H1 (cell line): ENCODE measurements at regions not wholly inside any gene's neighbourhood (a gene's known extent, or its start where the extent isn't known, plus 50 kb on each side); places are given as distances from the start of the nearest gene placed in this dataset.

ENCODE experiments used
- CTCF ChIP-seq, 3 experiments: IDR thresholded peaks; 1 replicate in 2 of 3; 2 replicates in 1 of 3; pipeline versions ENCODE4 v1.5.1 to v1.6.1; 2011; ENCODE audit warnings: low read length in 3 of 3, mild to moderate bottlenecking in 3 of 3, inconsistent platforms in 2 of 3, low read depth in 1 of 3, moderate library complexity in 1 of 3; ENCODE audit not compliant: insufficient read depth in 1 of 3; ENCODE audit errors: control extremely low read depth in 1 of 3
- E2F6 ChIP-seq: IDR thresholded peaks from 2 replicates; pipeline ENCODE4 v1.6.1; 2012; ENCODE audit warnings: inconsistent platforms
- MAFK ChIP-seq: IDR thresholded peaks from 2 replicates; pipeline ENCODE4 v1.6.1; 2012; ENCODE audit warnings: low read depth, mild to moderate bottlenecking, improper control_type of control experiment, low read length
- PHF8 ChIP-seq: fragments of 200-600 bp; sonication (generic); conservative IDR thresholded peaks from 2 replicates; pipeline ENCODE4 v1.7.1; 2012; ENCODE audit warnings: low read depth, mild to moderate bottlenecking, inconsistent platforms, low read length, moderate library complexity
- POLR2A ChIP-seq, 2 experiments: IDR thresholded peaks; 1 replicate in 1 of 2; 2 replicates in 1 of 2; pipeline ENCODE4 v1.6.1; 2011; ENCODE audit warnings: low read depth in 2 of 2, low read length in 2 of 2, mild to moderate bottlenecking in 2 of 2; ENCODE audit errors: control extremely low read depth in 1 of 2
- POLR2AphosphoS5 ChIP-seq: IDR thresholded peaks from 2 replicates; pipeline ENCODE4 v1.6.1; 2011; ENCODE audit warnings: low read depth, low read length
- TAF7 ChIP-seq: optimal IDR thresholded peaks from 2 replicates; pipeline ENCODE3; 2011; ENCODE audit warnings: low read depth, mild to moderate bottlenecking, inconsistent platforms, low read length, moderate library complexity, borderline replicate concordance
- TCF12 ChIP-seq: IDR thresholded peaks from 2 replicates; pipeline ENCODE4 v1.6.1; 2011; ENCODE audit warnings: low read depth, mild to moderate bottlenecking, low read length
- USF2 ChIP-seq: IDR thresholded peaks from 2 replicates; pipeline ENCODE4 v1.6.1; 2011; ENCODE audit warnings: low read length, improper control_type of control experiment
- ZNF274 ChIP-seq: IDR thresholded peaks from 2 replicates; pipeline ENCODE4 v1.7.0; 2012; ENCODE audit warnings: low read length, borderline replicate concordance; ENCODE audit errors: extremely low read depth

DNA sequence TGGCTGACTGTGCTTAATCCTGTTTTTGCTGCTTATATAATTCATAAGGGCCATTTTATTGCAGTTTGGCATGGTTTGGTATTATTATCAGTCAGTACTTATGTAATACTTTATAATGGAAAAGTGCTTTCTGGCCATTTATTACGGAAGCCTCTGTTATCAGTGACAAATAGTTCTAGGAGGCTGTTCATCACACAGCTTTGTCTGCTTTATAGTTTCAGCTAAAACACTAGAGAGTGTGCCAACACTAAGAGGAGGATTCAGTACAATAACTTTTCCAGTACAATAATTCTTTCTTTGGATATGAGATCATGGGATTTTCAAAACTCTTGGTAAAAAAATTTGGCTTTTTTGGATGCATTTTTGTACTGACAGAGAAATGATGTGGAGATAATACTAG is 102.9 kb upstream of the PTGFR start:
- TF ChIP-seq E2F6 (no peak), USF2 (no peak), CTCF (IDR thresholded peaks at IDR 0.05; ENCODE audit: control extremely low read depth in 1 of 3, insufficient read depth in 1 of 3, low read depth in 1 of 3, low read length in 3 of 3) (no peak), ZNF274 (no peak), MAFK (no peak), POLR2A (IDR thresholded peaks at IDR 0.05; ENCODE audit: control extremely low read depth in 1 of 2, low read depth in 2 of 2, low read length in 2 of 2) (no peak), POLR2AphosphoS5 (no peak), TCF12 (no peak), TAF7 (no peak), PHF8 (no peak)
